ENCODE measurements at regions not wholly inside any gene's neighbourhood (a gene's known extent, or its start where the extent isn't known, plus 50 kb on each side); places are given as distances from the start of the nearest gene placed in this dataset.

DNA sequence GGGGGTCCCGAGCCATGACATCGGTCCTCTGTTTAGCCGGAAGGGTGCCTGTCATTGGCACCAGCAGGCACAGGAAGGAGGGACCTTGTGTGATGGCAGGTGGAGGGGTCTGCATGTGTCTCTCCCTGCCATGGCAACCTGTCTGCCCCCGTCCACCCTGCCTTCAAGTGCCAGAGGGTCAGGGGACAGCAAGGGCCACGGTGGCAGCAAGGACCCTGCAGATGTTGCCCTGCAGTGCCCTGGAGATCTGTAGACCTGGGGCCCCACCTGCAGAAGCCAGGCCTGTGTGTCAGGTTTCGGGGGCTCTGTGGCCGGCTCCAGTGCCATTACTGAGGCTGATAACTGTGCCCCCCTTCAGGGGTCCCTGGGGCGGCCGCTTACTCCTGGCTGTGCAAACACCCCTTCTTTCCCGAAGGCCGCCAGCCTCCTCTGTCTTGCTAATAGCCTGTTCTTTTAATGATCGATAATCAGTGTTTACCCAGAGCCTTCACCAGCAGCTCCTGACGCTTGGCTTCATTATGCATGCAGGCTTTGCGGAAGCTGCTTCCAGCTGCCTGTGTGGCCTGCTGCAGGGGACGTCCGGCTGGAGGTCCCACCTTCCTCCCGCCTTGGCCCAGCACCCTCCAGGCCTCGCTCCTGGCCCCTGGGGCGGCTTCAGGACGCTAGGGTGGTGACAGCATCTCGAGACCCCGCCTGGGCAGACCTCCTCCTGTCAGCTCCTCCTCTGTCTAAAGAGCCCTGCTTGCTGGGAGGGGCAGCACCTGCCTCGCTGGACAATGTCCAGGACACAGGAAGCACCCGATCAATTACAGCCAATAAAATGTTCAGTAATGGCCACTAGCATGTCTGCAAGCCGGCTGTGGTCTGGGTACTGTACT, 153.0 kb downstream of the KIF26A start:
- ChIA-PET CTCF (no interaction called here), POLR2A (no interaction called here)
- no peak for DNase-seq (ENCODE audit: extremely low spot score)
- TF ChIP-seq, protein P1, sequence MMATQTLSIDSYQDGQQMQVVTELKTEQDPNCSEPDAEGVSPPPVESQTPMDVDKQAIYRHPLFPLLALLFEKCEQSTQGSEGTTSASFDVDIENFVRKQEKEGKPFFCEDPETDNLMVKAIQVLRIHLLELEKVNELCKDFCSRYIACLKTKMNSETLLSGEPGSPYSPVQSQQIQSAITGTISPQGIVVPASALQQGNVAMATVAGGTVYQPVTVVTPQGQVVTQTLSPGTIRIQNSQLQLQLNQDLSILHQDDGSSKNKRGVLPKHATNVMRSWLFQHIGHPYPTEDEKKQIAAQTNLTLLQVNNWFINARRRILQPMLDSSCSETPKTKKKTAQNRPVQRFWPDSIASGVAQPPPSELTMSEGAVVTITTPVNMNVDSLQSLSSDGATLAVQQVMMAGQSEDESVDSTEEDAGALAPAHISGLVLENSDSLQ (IDR thresholded peaks at IDR 0.05): no peak
- TF ChIP-seq CTBP1 (IDR thresholded peaks at IDR 0.05; ENCODE audit: borderline replicate concordance) (no peak), ELF4 (IDR thresholded peaks at IDR 0.05) (no peak), ARNT (IDR thresholded peaks at IDR 0.05) (no peak), HDGF (IDR thresholded peaks at IDR 0.05; ENCODE audit: borderline replicate concordance) (no peak), L3MBTL2 (conservative IDR thresholded peaks at IDR 0.05) (no peak), LEF1 (IDR thresholded peaks at IDR 0.05; ENCODE audit: borderline replicate concordance) (no peak), ZNF384 (IDR thresholded peaks at IDR 0.05) (no peak), SUZ12 (IDR thresholded peaks at IDR 0.05) (no peak), FOXA1 (IDR thresholded peaks at IDR 0.05) (no peak), FOXM1 (IDR thresholded peaks at IDR 0.05; ENCODE audit: borderline replicate concordance) (no peak), FOXK2 (IDR thresholded peaks at IDR 0.05) (no peak), BHLHE40 (IDR thresholded peaks at IDR 0.05; ENCODE audit: borderline replicate concordance) (no peak)

DNA sequence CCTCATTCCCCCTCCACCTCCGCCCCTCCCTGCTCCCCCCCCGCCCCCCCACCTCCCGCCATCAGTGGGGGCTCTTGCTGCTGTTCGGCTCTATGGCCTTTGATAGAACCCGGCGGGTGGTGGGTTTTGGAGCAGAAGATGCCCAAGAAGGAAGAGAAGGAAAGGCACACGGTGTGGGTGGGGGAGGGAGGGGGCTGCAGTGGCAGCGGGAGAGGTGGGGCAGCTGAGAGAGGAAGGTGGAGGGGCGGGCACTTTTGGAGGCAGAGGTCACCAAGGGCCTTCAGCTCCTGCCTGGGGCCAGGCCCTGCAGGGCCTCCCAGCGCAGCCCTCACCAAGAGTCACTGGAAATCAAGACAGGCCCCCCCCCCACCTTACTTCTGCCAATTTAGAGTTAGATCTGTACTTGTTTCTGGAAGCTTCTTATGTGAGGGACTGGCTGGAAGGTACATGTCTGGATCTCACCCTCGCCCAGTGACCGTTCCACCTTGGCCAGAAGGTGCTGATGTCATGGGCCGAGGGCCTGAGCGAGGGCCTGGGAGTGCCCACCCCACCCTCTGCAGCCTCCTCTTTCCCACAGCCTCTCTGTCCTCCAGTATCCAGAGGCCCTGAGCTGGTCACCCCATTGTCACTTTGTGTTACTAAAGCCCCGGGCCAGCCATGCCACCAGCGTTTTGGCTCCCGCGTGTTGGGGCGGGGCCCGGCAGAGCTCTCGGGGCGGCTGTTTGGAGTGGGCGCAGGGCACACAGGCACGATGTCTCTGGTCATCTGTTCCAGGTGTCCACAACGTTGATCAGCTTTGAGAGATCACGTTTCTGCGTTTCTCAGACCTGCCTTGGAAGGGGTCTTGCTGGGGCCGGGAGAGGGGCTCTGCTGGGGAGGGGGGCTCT, 153.9 kb downstream of the KIF26A start:
- POLR2A ChIA-PET: no interaction called here
- no peak for TF ChIP-seq NFRKB (IDR thresholded peaks at IDR 0.05)
- no peak for TF ChIP-seq ARNT (IDR thresholded peaks at IDR 0.05)
- TF ChIP-seq FOXA1 (IDR thresholded peaks at IDR 0.05): no peak
- no peak for TF ChIP-seq FOXK2 (IDR thresholded peaks at IDR 0.05)
- no peak for TF ChIP-seq FOXM1 (IDR thresholded peaks at IDR 0.05; ENCODE audit: borderline replicate concordance)
- no peak for TF ChIP-seq SUZ12 (IDR thresholded peaks at IDR 0.05)
- no peak for TF ChIP-seq ZNF384 (IDR thresholded peaks at IDR 0.05)
- TF ChIP-seq SP1 (IDR thresholded peaks at IDR 0.05): no peak
- TF ChIP-seq BHLHE40 (IDR thresholded peaks at IDR 0.05; ENCODE audit: borderline replicate concordance): no peak
- no peak for TF ChIP-seq TARDBP (IDR thresholded peaks at IDR 0.05)
- TF ChIP-seq, protein P1 (IDR thresholded peaks at IDR 0.05): no peak
- no peak for TF ChIP-seq L3MBTL2 (conservative IDR thresholded peaks at IDR 0.05)
- CTCF ChIA-PET: no interaction called here
- no peak for DNase-seq (ENCODE audit: extremely low spot score)

DNA sequence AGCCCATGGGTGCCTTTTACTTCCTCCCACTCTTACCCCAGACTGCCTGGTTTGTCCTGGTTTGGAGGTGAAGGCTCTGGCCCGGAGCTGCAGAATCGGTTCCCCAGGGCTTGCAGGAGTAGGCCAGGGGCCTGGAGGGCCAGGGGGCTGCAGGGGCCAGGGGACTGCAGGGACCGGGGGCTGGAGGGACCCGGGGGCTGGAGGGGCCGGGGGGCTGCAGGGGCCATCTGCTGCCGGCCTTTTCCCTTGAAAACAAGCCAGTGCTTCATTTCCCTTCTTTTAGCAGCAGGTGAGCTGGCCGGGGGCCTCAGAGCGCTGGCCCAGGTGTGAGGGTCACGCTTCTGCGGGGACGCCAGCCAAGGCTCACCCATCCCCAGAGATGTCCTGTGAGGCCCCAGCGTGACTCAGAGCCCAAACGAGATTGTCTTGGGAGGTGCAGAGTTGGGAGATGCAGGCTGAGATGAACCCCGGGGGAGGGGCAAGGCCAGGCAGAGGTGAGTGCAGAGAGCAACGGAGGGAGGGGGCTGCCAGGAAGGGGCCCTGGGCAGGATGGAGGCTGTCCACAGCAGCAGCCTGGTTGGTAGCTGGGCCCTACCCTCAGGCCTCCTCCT, 154.9 kb downstream of the KIF26A start:
- CTCF ChIA-PET: no interaction called here
- no peak for DNase-seq (ENCODE audit: extremely low spot score)
- POLR2A ChIA-PET: no interaction called here
- no peak for TF ChIP-seq FOXM1 (IDR thresholded peaks at IDR 0.05; ENCODE audit: borderline replicate concordance)
- no peak for TF ChIP-seq BHLHE40 (IDR thresholded peaks at IDR 0.05; ENCODE audit: borderline replicate concordance)
- TF ChIP-seq, protein P1 (IDR thresholded peaks at IDR 0.05): no peak
- no peak for TF ChIP-seq SP1 (IDR thresholded peaks at IDR 0.05)

- no peak for TF ChIP-seq FOXK2 (IDR thresholded peaks at IDR 0.05)
- TF ChIP-seq SUZ12 (IDR thresholded peaks at IDR 0.05): no peak
- TF ChIP-seq TARDBP (IDR thresholded peaks at IDR 0.05): no peak
- POLR2A ChIA-PET: no interaction called here
- CTCF ChIA-PET: no interaction called here
- DNase-seq (ENCODE audit: extremely low spot score): no peak
Observed at GRCh38 chr14:104293851-104294627, 155.7 kb downstream of the KIF26A start.

- no peak for TF ChIP-seq ZNF384 (IDR thresholded peaks at IDR 0.05)
- TF ChIP-seq FOXM1 (IDR thresholded peaks at IDR 0.05; ENCODE audit: borderline replicate concordance): no peak; the same call in 1 of the 2 replicates
- TF ChIP-seq BHLHE40 (IDR thresholded peaks at IDR 0.05; ENCODE audit: borderline replicate concordance): no peak
- TF ChIP-seq FOXK2 (IDR thresholded peaks at IDR 0.05): no peak
- TF ChIP-seq SP1 (IDR thresholded peaks at IDR 0.05): no peak
- TF ChIP-seq SUZ12 (IDR thresholded peaks at IDR 0.05): no peak
- TF ChIP-seq L3MBTL2 (conservative IDR thresholded peaks at IDR 0.05): no peak
- TF ChIP-seq CTBP1 (IDR thresholded peaks at IDR 0.05; ENCODE audit: borderline replicate concordance): no peak
- TF ChIP-seq, protein P1 (IDR thresholded peaks at IDR 0.05): no peak
- TF ChIP-seq NFRKB (IDR thresholded peaks at IDR 0.05): no peak
- TF ChIP-seq FOXA1 (IDR thresholded peaks at IDR 0.05): no peak
- no peak for TF ChIP-seq ELF4 (IDR thresholded peaks at IDR 0.05)
- ChIA-PET CTCF (no interaction called here), POLR2A (no interaction called here)
- DNase-seq (ENCODE audit: extremely low spot score): no peak
Observed at GRCh38 chr14:104294628-104294982, 156.2 kb downstream of the KIF26A start.

Data from HEK293T (cell line).